Breast epithelium (tissue), 3 donors: ENCODE measurements at regions not wholly inside any gene's neighbourhood (a gene's known extent, or its start where the extent isn't known, plus 50 kb on each side); places are given as distances from the start of the nearest gene placed in this dataset.

Experiments used
- CTCF ChIP-seq, 3 donors: fragments of 450-650 bp; IDR thresholded peaks; one replicate each; pipeline ENCODE4 v1.5.1; 2016 to 2017; ENCODE audit warnings: antibody characterized with exemption in 3 of 3, mild to moderate bottlenecking in 3 of 3, moderate library complexity in 3 of 3
- POLR2A ChIP-seq: fragments of 450-650 bp; IDR thresholded peaks from one replicate; pipeline ENCODE4 v1.6.1; 2016; ENCODE audit warnings: antibody characterized with exemption, mild to moderate bottlenecking, moderate library complexity

GRCh38 chr22:47320560-47320959 is 558.1 kb downstream of the TBC1D22A start:
- no peak for TF ChIP-seq POLR2A
- no peak for TF ChIP-seq CTCF (IDR thresholded peaks at IDR 0.05)
